ENCODE measurements at regions not wholly inside any gene's neighbourhood (a gene's known extent, or its start where the extent isn't known, plus 50 kb on each side); places are given as distances from the start of the nearest gene placed in this dataset.

DNA sequence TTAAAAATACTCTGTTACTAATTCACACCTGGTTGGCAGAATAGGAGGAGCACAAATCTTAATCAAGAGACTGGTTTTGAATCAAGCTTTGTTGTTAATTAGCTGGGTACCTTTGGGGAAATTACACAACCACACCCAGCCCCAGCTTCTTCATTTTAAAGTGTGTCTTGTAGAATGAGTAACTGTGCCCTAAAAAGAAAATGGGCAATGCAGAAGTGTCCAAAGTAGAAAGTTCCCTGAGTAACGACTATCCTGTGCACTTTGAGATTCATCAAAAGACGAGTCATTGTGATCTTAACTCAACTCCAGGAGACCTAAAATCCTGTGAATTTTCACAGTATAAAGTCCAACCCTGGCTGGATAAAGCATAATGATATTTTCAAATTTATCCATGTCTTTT is 792.3 kb upstream of the HS3ST1 start:
- H3K9me3 Mint-ChIP-seq, result peaks cover 2% of the 10 kb centered on the region
- H3K36me3 Mint-ChIP-seq (ENCODE audit: low read depth), result no peaks in the 10 kb centered on the region
- no peak overlapping the region for H3K4me3 Mint-ChIP-seq
- DNase-seq, result no peak
- no peaks in the 10 kb centered on the region for H3K4me1 Mint-ChIP-seq (ENCODE audit: low read depth)
- no peaks in the 10 kb centered on the region for H3K27me3 Mint-ChIP-seq
- H3K27ac Mint-ChIP-seq, result no peak overlapping the region

- Mint-ChIP-seq H3K36me3 (ENCODE audit: low read depth) (no peaks in the 10 kb centered on the region), H3K4me1 (ENCODE audit: low read depth) (no peaks in the 10 kb centered on the region), H3K27me3 (no peaks in the 10 kb centered on the region), H3K4me3 (no peak overlapping the region), H3K27ac (no peak overlapping the region), H3K9me3 (peaks cover 7% of the 10 kb centered on the region)
- DNase-seq, result no peak
These were observed 782.9 kb upstream of the HS3ST1 start for GRCh38 chr4:12211636-12212035.

GRCh38 chr4:12207396-12207795 is 778.7 kb upstream of the HS3ST1 start:
- H3K4me1 Mint-ChIP-seq (ENCODE audit: low read depth), result no peaks in the 10 kb centered on the region
- no peak for DNase-seq
- H3K9me3 Mint-ChIP-seq, result peaks cover 5% of the 10 kb centered on the region
- H3K27ac Mint-ChIP-seq, result no peak overlapping the region
- H3K27me3 Mint-ChIP-seq, result no peaks in the 10 kb centered on the region
- H3K4me3 Mint-ChIP-seq, result no peak overlapping the region
- no peaks in the 10 kb centered on the region for H3K36me3 Mint-ChIP-seq (ENCODE audit: low read depth)

- H3K9me3 Mint-ChIP-seq, result peaks cover 5% of the 10 kb centered on the region
- no peak overlapping the region for H3K4me3 Mint-ChIP-seq
- H3K27me3 Mint-ChIP-seq, result no peaks in the 10 kb centered on the region
- H3K4me1 Mint-ChIP-seq (ENCODE audit: low read depth), result no peaks in the 10 kb centered on the region
- H3K27ac Mint-ChIP-seq, result no peak overlapping the region
- DNase-seq, result no peak
- no peaks in the 10 kb centered on the region for H3K36me3 Mint-ChIP-seq (ENCODE audit: low read depth)
These were observed 777.4 kb upstream of the HS3ST1 start for GRCh38 chr4:12206091-12206490.

- H3K36me3 Mint-ChIP-seq (ENCODE audit: low read depth), result no peaks in the 10 kb centered on the region
- H3K9me3 Mint-ChIP-seq, result peaks cover 10% of the 10 kb centered on the region
- no peak for DNase-seq
- no peaks in the 10 kb centered on the region for H3K4me1 Mint-ChIP-seq (ENCODE audit: low read depth)
- H3K4me3 Mint-ChIP-seq, result no peak overlapping the region
- no peaks in the 10 kb centered on the region for H3K27me3 Mint-ChIP-seq
- no peak overlapping the region for H3K27ac Mint-ChIP-seq
These were observed 775.3 kb upstream of the HS3ST1 start for GRCh38 chr4:12203945-12204344.

GRCh38 chr4:12200226-12200625 is 771.5 kb upstream of the HS3ST1 start:
- no peaks in the 10 kb centered on the region for H3K27me3 Mint-ChIP-seq
- H3K27ac Mint-ChIP-seq, result no peak overlapping the region
- peaks cover 9% of the 10 kb centered on the region for H3K9me3 Mint-ChIP-seq
- no peaks in the 10 kb centered on the region for H3K4me1 Mint-ChIP-seq (ENCODE audit: low read depth)
- no peak for DNase-seq
- no peaks in the 10 kb centered on the region for H3K36me3 Mint-ChIP-seq (ENCODE audit: low read depth)
- no peak overlapping the region for H3K4me3 Mint-ChIP-seq

GRCh38 chr4:12186526-12186925 is 757.8 kb upstream of the HS3ST1 start:
- no peaks in the 10 kb centered on the region for H3K4me1 Mint-ChIP-seq (ENCODE audit: low read depth)
- DNase-seq, result no peak
- no peaks in the 10 kb centered on the region for H3K27me3 Mint-ChIP-seq
- no peak overlapping the region for H3K27ac Mint-ChIP-seq
- H3K4me3 Mint-ChIP-seq, result no peak overlapping the region
- H3K36me3 Mint-ChIP-seq (ENCODE audit: low read depth), result no peaks in the 10 kb centered on the region
- H3K9me3 Mint-ChIP-seq, result no peaks in the 10 kb centered on the region

GRCh38 chr4:12178614-12179610 is 750.2 kb upstream of the HS3ST1 start:
- H3K4me1 Mint-ChIP-seq (ENCODE audit: low read depth), result no peaks in the 10 kb centered on the region
- no peaks in the 10 kb centered on the region for H3K36me3 Mint-ChIP-seq (ENCODE audit: low read depth)
- DNase-seq, result no peak
- no peak overlapping the region for H3K27ac Mint-ChIP-seq
- H3K9me3 Mint-ChIP-seq, result peaks cover 9% of the 10 kb centered on the region
- no peak overlapping the region for H3K4me3 Mint-ChIP-seq
- H3K27me3 Mint-ChIP-seq, result no peaks in the 10 kb centered on the region

- H3K36me3 Mint-ChIP-seq (ENCODE audit: low read depth), result no peaks in the 10 kb centered on the region
- peaks cover 11% of the 10 kb centered on the region for H3K9me3 Mint-ChIP-seq
- H3K27me3 Mint-ChIP-seq, result no peaks in the 10 kb centered on the region
- no peak overlapping the region for H3K4me3 Mint-ChIP-seq
- H3K27ac Mint-ChIP-seq, result no peak overlapping the region
- no peaks in the 10 kb centered on the region for H3K4me1 Mint-ChIP-seq (ENCODE audit: low read depth)
- DNase-seq, result no peak
These were observed 748.7 kb upstream of the HS3ST1 start for GRCh38 chr4:12177416-12177815.

DNA sequence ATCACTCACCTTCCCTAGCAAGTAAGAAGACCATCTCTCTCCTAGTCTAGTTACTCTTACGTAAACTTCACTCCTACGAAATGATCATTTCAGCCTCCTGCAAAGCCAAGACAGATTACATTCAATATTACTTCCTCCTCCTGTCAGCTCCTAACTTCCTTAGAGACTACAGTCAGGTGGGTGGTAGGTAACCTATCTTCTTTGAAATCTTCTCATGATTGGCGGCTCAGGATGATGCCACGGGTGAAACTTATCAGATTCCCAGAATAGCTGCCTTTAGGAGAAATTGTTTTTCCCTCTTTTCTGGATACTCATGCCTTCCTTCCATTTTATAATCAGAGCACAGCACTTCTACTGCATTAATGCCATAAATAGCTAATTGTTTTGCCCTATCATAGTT is 744.8 kb upstream of the HS3ST1 start:
- no peaks in the 10 kb centered on the region for H3K4me1 Mint-ChIP-seq (ENCODE audit: low read depth)
- no peaks in the 10 kb centered on the region for H3K27me3 Mint-ChIP-seq
- no peak overlapping the region for H3K27ac Mint-ChIP-seq

GRCh38 chr4:12172198-12172973 is 743.7 kb upstream of the HS3ST1 start:
- Mint-ChIP-seq H3K27ac (no peak overlapping the region), H3K4me3 (no peak overlapping the region), H3K4me1 (ENCODE audit: low read depth) (no peaks in the 10 kb centered on the region), H3K9me3 (peaks cover 9% of the 10 kb centered on the region), H3K36me3 (ENCODE audit: low read depth) (no peaks in the 10 kb centered on the region), H3K27me3 (no peaks in the 10 kb centered on the region)
- DNase-seq, result no peak

More for the DNA sequence above, 744.8 kb upstream of the HS3ST1 start:
- DNase-seq, result no peak
- Mint-ChIP-seq H3K36me3 (ENCODE audit: low read depth) (no peaks in the 10 kb centered on the region), H3K9me3 (peaks cover 12% of the 10 kb centered on the region), H3K4me3 (no peak overlapping the region)

GRCh38 chr4:12170308-12170707 is 741.6 kb upstream of the HS3ST1 start:
- Mint-ChIP-seq H3K9me3 (peaks cover 6% of the 10 kb centered on the region), H3K4me1 (ENCODE audit: low read depth) (no peaks in the 10 kb centered on the region), H3K36me3 (ENCODE audit: low read depth) (no peaks in the 10 kb centered on the region), H3K27me3 (no peaks in the 10 kb centered on the region), H3K4me3 (no peak overlapping the region), H3K27ac (no peak overlapping the region)
- DNase-seq, result no peak

DNA sequence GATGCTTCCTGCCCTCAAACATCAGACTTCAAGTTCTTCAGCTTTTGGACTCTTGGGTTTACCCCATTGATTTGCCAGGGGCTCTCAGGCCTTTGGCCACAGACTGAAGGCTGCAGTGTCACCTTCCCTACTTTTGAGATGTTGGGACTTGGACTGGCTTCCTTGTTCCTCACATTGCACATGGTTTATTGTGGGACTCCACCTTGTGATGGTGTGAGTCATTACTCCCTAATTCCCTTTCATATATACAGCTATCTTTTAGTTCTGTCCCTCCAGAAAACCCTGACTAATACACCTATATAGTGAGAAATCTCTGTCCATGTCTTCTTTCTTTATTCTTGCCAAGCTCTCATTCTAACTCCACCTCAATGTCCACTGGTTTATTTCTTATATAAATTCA is 736.9 kb upstream of the HS3ST1 start:
- Mint-ChIP-seq H3K27me3 (no peaks in the 10 kb centered on the region), H3K4me3 (no peak overlapping the region), H3K9me3 (peaks cover 11% of the 10 kb centered on the region), H3K36me3 (ENCODE audit: low read depth) (no peaks in the 10 kb centered on the region), H3K27ac (no peak overlapping the region), H3K4me1 (ENCODE audit: low read depth) (no peaks in the 10 kb centered on the region)
- DNase-seq, result no peak

DNA sequence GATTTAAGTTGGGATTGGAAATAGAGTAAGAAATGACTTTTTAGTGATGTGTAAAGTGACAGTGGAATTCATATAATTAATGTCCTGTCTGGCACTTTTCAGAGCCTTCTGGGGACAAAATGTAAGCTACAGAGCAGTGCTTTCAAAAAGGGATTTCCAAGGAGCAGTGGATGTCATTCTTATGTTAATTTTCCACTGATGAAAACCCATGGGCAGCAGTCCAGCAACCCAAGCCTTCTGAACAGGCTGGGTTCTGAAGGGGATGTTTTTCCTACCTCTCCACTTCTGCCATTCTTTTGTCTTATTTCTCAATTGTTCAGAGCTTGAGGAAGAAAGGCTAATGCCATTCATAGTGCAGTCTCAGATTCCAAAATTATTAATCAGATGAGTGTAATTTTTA is 717.6 kb upstream of the HS3ST1 start:
- no peaks in the 10 kb centered on the region for H3K27me3 Mint-ChIP-seq
- H3K27ac Mint-ChIP-seq, result no peak overlapping the region
- no peaks in the 10 kb centered on the region for H3K36me3 Mint-ChIP-seq (ENCODE audit: low read depth)
- DNase-seq, result no peak
- H3K4me3 Mint-ChIP-seq, result no peak overlapping the region
- H3K9me3 Mint-ChIP-seq, result peaks cover 16% of the 10 kb centered on the region
- no peaks in the 10 kb centered on the region for H3K4me1 Mint-ChIP-seq (ENCODE audit: low read depth)

GRCh38 chr4:12145768-12146167 is 717.1 kb upstream of the HS3ST1 start:
- Mint-ChIP-seq H3K4me3 (no peak overlapping the region), H3K27ac (no peak overlapping the region), H3K36me3 (ENCODE audit: low read depth) (no peaks in the 10 kb centered on the region), H3K9me3 (peaks cover 16% of the 10 kb centered on the region), H3K27me3 (no peaks in the 10 kb centered on the region), H3K4me1 (ENCODE audit: low read depth) (no peaks in the 10 kb centered on the region)
- no peak for DNase-seq
